ENCODE measurements at regions not wholly inside any gene's neighbourhood (a gene's known extent, or its start where the extent isn't known, plus 50 kb on each side); places are given as distances from the start of the nearest gene placed in this dataset.
A peak's percentile ranks its signal among the peaks of the same experiment; 100 is the strongest.
"Not testable (repeated sequence)": the region's sequence is repeated elsewhere in the genome, so short reads cannot be mapped to it uniquely, and the experiment has no call there.

DNA sequence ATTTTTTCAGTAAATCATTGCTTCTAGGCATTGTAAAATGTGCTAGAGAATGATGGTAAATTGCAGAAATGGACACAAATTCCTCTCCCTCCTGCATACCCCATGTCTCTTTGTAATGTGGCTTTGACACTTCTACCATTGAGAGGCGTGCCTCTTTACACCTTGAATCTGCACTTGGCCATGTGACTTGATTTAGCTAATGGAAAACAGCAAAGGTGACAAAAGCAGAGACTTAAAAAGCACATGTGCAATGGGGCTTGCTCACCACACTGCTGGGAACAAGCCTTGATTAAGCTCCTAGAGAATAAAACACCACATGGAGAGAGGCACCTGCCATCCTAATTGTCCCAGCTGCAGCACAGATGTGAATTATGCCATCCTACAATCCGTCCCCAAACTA is 69.9 kb upstream of the NAA35 start:
- no peak for TF ChIP-seq POLR2A (IDR thresholded peaks at IDR 0.05; ENCODE audit: low read length)
- TF ChIP-seq GATA1 (IDR thresholded peaks at IDR 0.05; ENCODE audit: low read depth, low read length), result no peak

DNA sequence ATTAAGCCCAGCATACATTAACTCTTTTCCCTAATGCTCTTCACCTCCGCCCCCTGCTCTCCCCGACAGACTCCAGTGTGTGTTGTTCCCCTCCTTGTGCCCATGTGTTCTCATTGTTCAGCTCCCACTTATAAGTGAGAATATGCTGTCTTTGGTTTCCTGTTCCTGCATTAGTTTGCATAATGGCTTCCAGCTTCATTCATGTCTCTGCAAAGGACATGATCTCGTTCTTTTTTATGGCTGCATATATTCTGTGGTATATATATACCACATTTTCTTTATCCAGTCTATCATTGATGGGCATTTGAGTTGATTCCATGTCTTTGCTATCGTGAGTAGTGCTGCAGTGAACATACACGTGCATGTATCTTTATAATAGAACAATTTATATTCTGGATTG is 69.3 kb upstream of the NAA35 start:
- not testable (repeated sequence) for DNase-seq

More for the DNA sequence above, 69.9 kb upstream of the NAA35 start:
- no peak for DNase-seq

DNA sequence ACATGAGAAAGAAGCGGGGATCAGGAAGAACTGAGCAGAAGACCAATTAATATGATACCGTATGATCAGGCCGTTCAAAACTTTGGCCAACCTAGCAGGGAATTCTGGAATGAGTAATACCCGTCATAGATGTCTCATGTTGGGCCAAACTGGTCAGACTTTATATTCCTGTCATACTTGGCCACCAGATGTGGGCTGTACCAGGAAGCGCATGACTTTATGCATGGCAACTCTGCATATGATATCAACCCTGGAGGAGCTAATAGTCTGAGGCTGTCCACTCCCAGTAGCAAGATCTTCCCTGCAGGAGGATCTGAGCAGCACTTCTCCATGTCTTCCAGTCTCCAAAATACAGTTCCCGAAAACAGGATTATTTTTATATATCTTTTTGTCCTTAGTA is 68.5 kb upstream of the NAA35 start:
- no peak for DNase-seq
- no peak for TF ChIP-seq GATA1 (IDR thresholded peaks at IDR 0.05; ENCODE audit: low read depth, low read length)
- no peak for TF ChIP-seq POLR2A (IDR thresholded peaks at IDR 0.05; ENCODE audit: low read length)

DNA sequence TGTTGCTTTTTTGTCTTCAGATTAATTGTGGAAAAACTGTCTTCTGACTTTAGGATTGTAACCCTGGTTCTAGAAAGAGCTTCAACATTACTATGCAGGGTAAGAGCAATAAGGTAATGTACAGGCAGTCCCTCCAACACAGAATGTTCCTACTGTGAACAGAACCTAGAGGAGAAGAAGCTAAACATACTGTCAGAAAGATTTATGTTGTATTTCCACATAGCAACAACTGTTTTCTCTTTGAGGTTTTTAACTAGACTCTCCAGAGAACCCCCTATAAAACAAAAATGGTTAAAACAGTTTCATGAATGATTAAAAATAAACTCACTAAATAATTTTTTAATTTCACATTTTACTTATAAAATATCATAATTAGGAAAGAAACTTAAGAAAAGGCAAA is 64.3 kb upstream of the NAA35 start:
- TF ChIP-seq POLR2A (IDR thresholded peaks at IDR 0.05; ENCODE audit: low read length) (no peak), GATA1 (IDR thresholded peaks at IDR 0.05; ENCODE audit: low read depth, low read length) (no peak)

DNA sequence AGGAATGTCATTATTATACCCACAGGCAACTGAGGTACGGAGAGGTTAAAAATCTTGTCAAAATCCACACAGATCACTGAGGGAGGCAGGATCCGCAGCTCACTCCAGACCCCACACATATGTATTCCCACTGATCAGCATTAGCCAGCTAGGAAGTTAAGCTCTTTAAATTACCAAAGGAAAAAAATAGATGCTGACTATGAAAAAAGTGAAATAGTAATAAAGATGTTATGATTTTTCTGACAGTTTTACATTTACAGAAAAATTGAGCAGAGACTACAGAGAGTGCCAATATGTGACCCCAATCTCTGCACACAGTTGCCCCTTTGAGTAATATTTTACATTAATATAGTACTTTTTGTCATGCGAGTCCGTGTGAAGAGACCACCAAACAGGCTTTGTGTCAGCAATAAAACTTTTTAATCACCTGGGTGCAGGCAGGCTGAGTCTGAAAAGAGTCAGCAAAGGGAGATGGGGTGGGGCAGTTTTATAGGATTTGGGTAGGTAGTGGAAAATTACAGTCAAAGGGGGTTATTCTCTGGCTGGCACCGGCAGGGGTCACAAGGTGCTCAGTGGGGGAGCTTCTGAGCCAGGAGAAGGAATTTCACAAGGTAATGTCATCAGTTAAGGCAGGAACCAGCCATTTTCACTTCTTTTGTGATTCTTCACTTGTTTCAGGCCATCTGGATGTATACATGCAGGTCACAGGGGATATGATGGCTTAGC is 61.9 kb upstream of the NAA35 start:
- DNase-seq, result not testable (repeated sequence)

More for the DNA sequence above, 64.3 kb upstream of the NAA35 start:
- DNase-seq, result no peak

DNA sequence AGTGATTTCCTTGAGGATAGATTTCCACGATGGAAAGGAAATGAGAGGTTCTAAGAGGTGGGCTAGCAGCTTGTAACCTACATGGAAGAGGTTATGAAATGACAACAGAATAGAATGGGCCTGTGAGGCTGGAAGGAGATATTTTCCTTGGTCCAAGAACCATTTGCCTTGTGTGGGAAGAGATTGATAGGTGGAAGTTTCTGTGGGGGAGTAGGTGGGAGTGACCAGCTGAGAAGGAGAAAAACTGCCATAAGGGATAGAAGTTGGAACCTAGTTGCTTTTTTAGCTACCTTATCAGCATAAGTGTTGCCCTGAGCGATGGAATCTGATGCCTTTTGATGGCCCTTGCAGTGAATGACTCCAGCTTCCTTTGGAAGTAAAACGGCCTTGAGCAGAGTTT is 60.4 kb upstream of the NAA35 start:
- DNase-seq, result not testable (repeated sequence)

DNA sequence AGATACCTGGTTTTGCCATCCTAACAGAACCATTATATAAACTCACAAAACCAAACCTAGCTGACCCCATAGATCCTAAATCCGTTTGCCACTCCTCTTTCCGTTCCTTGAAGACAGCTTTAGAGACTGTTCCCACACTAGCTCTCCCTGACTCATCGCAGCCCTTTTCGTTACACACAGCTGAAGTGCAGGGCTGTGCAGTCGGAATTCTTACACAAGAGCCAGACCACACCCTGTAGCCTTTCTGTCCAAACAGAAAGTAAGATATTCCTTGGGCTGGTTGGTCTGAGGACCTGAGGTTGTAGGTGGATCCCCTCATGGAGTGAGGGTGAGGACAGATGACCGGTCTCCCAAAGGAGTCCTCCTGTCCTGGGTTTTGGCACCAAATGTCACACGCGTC is 56.7 kb upstream of the NAA35 start:
- TF ChIP-seq GATA1 (IDR thresholded peaks at IDR 0.05; ENCODE audit: low read depth, low read length) (no peak), POLR2A (IDR thresholded peaks at IDR 0.05; ENCODE audit: low read length) (no peak)
- DNase-seq, result no peak

DNA sequence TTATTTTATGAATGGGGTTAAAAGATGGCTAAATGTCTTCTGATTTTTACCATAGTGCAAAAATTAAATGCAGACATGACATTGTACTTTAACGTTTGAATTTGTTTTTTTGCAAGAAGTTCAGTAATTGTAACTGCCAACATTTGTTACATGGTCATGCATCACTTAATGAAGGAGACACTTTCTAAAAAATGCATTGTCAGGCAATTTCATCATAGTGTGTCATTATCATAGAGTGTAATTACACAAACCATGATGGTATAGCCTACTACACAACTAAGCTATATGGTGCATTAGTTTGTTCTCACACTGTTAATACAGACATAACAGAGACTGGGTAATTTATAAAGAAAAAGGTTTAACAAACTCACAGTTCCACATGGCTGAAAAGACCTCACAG is 50.0 kb upstream of the NAA35 start:
- peak in 1 of 2 experiments; percentile 11 for DNase-seq
- TF ChIP-seq GATA1 (IDR thresholded peaks at IDR 0.05; ENCODE audit: low read depth, low read length), result no peak
- no peak for TF ChIP-seq POLR2A (IDR thresholded peaks at IDR 0.05; ENCODE audit: low read length)

All from erythroblast (primary cell).